WTC11 (cell line): ENCODE measurements at regions not wholly inside any gene's neighbourhood (a gene's known extent, or its start where the extent isn't known, plus 50 kb on each side); places are given as distances from the start of the nearest gene placed in this dataset.

ENCODE experiments used
- ATAC-seq: fragments of 200-7000 bp; cut with Tn5 transposase; 2 replicates; pipeline ENCODE4 v1.10.0; 2021; ENCODE audit warnings: mild to moderate bottlenecking, moderate library complexity
- CTCF ChIA-PET: fragments of 300-600 bp; sonication (Branson Sonifier 250); formaldehyde crosslinking; loops from one replicate; lab custom pipeline; 2021; ENCODE audit warnings: antibody characterized with exemption; lab: Charles Lee
- POLR2A ChIA-PET: fragments of 350-600 bp; sonication (Branson Sonifier 250); formaldehyde crosslinking; loops from one replicate; lab custom pipeline; 2021; ENCODE audit warnings: antibody characterized with exemption; lab: Charles Lee
- DNase-seq: peaks from one replicate; pipeline ENCODE4 v3.0.0; 2021; ENCODE audit warnings: low spot score
- H3K27ac Mint-ChIP-seq: 2 replicates; pipeline ENCODE4 v1.8.0; 2021; ENCODE audit warnings: mixed read lengths
- H3K27me3 Mint-ChIP-seq: 2 replicates; pipeline ENCODE4 v1.8.0; 2021; ENCODE audit warnings: low read depth, mild to moderate bottlenecking, moderate library complexity, mixed read lengths
- H3K36me3 Mint-ChIP-seq: 2 replicates; pipeline ENCODE4 v1.8.0; 2021; ENCODE audit warnings: mixed read lengths
- H3K4me1 Mint-ChIP-seq: 2 replicates; pipeline ENCODE4 v1.8.0; 2022; ENCODE audit warnings: mixed read lengths
- H3K4me3 Mint-ChIP-seq: 2 replicates; pipeline ENCODE4 v1.8.0; 2021; ENCODE audit warnings: mild to moderate bottlenecking, moderate library complexity, mixed read lengths
- H3K9me3 Mint-ChIP-seq: 2 replicates; pipeline ENCODE4 v1.8.0; 2021; ENCODE audit warnings: mixed read lengths
- EMX1 ChIP-seq: fragments of 250-450 bp; sonication (Bioruptor Pico); IDR thresholded peaks from 2 replicates; pipeline ENCODE4 v1.8.0; 2021; ENCODE audit warnings: mild to moderate bottlenecking
- FOXK1 ChIP-seq: sonication (generic); formaldehyde crosslinking; IDR thresholded peaks from 2 replicates; pipeline ENCODE4 v1.8.0; 2022; ENCODE audit warnings: mild to moderate bottlenecking, moderate library complexity, missing genetic modification reagents
- GRHL2 ChIP-seq: fragments of 250-450 bp; sonication (Bioruptor Pico); IDR thresholded peaks from 2 replicates; pipeline ENCODE4 v1.8.0; 2022; ENCODE audit warnings: mild to moderate bottlenecking, moderate library complexity; ENCODE audit not compliant: insufficient replicate concordance, severe bottlenecking
- GTF2I ChIP-seq: fragments of 250-450 bp; sonication (Bioruptor Pico); conservative IDR thresholded peaks from 2 replicates; pipeline ENCODE4 v1.4.0; 2021; ENCODE audit warnings: mild to moderate bottlenecking
- HMGA2 ChIP-seq: fragments of 250-450 bp; sonication (Bioruptor Pico); IDR thresholded peaks from 2 replicates; pipeline ENCODE4 v1.4.0; 2021; ENCODE audit warnings: mild to moderate bottlenecking, moderate library complexity
- JUN ChIP-seq: sonication (generic); formaldehyde crosslinking; IDR thresholded peaks from 2 replicates; pipeline ENCODE4 v1.8.0; 2023; ENCODE audit warnings: mild to moderate bottlenecking, missing genetic modification reagents
- SOX15 ChIP-seq: fragments of 250-450 bp; sonication (Bioruptor Pico); IDR thresholded peaks from 2 replicates; pipeline ENCODE4 v1.9.0; 2021; ENCODE audit warnings: mild to moderate bottlenecking
- TEAD4 ChIP-seq: sonication (generic); formaldehyde crosslinking; IDR thresholded peaks from 2 replicates; pipeline ENCODE4 v1.8.0; 2022; ENCODE audit warnings: mild to moderate bottlenecking, missing genetic modification reagents
- ZNF416 ChIP-seq: fragments of 250-450 bp; sonication (Bioruptor Pico); IDR thresholded peaks from 2 replicates; pipeline ENCODE4 v1.9.0; 2021; ENCODE audit warnings: mild to moderate bottlenecking, inconsistent platforms
- TF ChIP-seq, protein P1 (sequence below): sonication (generic); formaldehyde crosslinking; IDR thresholded peaks from 2 replicates; pipeline ENCODE4 v1.8.1; 2023; ENCODE audit warnings: mild to moderate bottlenecking, missing genetic modification reagents, borderline replicate concordance
- TF ChIP-seq, protein P2 (sequence below): sonication (generic); formaldehyde crosslinking; IDR thresholded peaks from 2 replicates; pipeline ENCODE4 v1.8.1; 2022; ENCODE audit warnings: low read depth, missing genetic modification reagents, borderline replicate concordance
- TF ChIP-seq, protein P3 (sequence below): sonication (generic); formaldehyde crosslinking; conservative IDR thresholded peaks from 2 replicates; pipeline ENCODE4 v1.8.1; 2022; ENCODE audit warnings: mild to moderate bottlenecking, missing genetic modification reagents
- TF ChIP-seq, protein P4 (sequence below): fragments of 250-450 bp; sonication (Bioruptor Pico); conservative IDR thresholded peaks from 2 replicates; pipeline ENCODE4 v1.9.0; 2021; ENCODE audit warnings: mild to moderate bottlenecking
- TF ChIP-seq, protein P5 (sequence below): sonication (generic); formaldehyde crosslinking; conservative IDR thresholded peaks from 2 replicates; pipeline ENCODE4 v1.8.1; 2023; ENCODE audit warnings: mild to moderate bottlenecking, low read depth, missing genetic modification reagents, moderate library complexity
- TF ChIP-seq, protein P6 (sequence below): sonication (generic); formaldehyde crosslinking; IDR thresholded peaks from 2 replicates; pipeline ENCODE4 v1.8.1; 2023; ENCODE audit warnings: mild to moderate bottlenecking, moderate library complexity, missing genetic modification reagents
- TF ChIP-seq, protein P7 (sequence below): fragments of 200-600 bp; IDR thresholded peaks from 2 replicates; pipeline ENCODE4 v1.8.0; 2022; ENCODE audit warnings: antibody characterized with exemption
- TF ChIP-seq, protein P8 (sequence below): sonication (generic); formaldehyde crosslinking; IDR thresholded peaks from 2 replicates; pipeline ENCODE4 v1.8.0; 2023; ENCODE audit warnings: missing genetic modification reagents
- TF ChIP-seq, protein P9 (sequence below): sonication (generic); formaldehyde crosslinking; IDR thresholded peaks from 2 replicates; pipeline ENCODE4 v1.8.1; 2022; ENCODE audit warnings: mild to moderate bottlenecking, missing genetic modification reagents, moderate library complexity, borderline replicate concordance

DNA sequence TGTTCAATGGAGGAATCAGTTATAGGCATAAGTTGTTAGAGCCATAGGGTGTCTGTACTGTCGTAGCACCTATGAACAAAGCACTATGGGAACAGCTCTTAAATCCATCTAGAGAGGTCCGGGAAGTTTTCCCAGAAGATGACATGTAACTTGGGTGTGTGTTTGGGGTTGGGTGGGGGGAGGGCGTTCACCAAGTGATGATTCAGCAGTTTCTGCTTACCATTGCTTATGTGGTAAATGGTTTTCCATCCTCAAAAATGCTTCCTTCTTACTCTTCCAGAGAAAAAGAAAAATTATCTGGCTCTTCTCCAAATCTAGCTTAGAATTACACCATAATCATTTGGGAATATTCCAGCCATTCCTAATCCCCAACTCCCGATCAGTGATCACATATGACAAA, 361.1 kb upstream of the ZNF521 start (continued):
- TF ChIP-seq, protein P1, sequence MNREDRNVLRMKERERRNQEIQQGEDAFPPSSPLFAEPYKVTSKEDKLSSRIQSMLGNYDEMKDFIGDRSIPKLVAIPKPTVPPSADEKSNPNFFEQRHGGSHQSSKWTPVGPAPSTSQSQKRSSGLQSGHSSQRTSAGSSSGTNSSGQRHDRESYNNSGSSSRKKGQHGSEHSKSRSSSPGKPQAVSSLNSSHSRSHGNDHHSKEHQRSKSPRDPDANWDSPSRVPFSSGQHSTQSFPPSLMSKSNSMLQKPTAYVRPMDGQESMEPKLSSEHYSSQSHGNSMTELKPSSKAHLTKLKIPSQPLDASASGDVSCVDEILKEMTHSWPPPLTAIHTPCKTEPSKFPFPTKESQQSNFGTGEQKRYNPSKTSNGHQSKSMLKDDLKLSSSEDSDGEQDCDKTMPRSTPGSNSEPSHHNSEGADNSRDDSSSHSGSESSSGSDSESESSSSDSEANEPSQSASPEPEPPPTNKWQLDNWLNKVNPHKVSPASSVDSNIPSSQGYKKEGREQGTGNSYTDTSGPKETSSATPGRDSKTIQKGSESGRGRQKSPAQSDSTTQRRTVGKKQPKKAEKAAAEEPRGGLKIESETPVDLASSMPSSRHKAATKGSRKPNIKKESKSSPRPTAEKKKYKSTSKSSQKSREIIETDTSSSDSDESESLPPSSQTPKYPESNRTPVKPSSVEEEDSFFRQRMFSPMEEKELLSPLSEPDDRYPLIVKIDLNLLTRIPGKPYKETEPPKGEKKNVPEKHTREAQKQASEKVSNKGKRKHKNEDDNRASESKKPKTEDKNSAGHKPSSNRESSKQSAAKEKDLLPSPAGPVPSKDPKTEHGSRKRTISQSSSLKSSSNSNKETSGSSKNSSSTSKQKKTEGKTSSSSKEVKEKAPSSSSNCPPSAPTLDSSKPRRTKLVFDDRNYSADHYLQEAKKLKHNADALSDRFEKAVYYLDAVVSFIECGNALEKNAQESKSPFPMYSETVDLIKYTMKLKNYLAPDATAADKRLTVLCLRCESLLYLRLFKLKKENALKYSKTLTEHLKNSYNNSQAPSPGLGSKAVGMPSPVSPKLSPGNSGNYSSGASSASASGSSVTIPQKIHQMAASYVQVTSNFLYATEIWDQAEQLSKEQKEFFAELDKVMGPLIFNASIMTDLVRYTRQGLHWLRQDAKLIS (CRISPR knock-in tag), result no peak
- no peak for TF ChIP-seq SOX15 (CRISPR knock-in tag)
- no peak for TF ChIP-seq HMGA2
- TF ChIP-seq, protein P2, sequence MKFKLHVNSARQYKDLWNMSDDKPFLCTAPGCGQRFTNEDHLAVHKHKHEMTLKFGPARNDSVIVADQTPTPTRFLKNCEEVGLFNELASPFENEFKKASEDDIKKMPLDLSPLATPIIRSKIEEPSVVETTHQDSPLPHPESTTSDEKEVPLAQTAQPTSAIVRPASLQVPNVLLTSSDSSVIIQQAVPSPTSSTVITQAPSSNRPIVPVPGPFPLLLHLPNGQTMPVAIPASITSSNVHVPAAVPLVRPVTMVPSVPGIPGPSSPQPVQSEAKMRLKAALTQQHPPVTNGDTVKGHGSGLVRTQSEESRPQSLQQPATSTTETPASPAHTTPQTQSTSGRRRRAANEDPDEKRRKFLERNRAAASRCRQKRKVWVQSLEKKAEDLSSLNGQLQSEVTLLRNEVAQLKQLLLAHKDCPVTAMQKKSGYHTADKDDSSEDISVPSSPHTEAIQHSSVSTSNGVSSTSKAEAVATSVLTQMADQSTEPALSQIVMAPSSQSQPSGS, result no peak
- TF ChIP-seq EMX1 (CRISPR knock-in tag), result no peak
- TF ChIP-seq, protein P3, sequence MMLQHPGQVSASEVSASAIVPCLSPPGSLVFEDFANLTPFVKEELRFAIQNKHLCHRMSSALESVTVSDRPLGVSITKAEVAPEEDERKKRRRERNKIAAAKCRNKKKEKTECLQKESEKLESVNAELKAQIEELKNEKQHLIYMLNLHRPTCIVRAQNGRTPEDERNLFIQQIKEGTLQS (CRISPR knock-in tag), result no peak

DNA sequence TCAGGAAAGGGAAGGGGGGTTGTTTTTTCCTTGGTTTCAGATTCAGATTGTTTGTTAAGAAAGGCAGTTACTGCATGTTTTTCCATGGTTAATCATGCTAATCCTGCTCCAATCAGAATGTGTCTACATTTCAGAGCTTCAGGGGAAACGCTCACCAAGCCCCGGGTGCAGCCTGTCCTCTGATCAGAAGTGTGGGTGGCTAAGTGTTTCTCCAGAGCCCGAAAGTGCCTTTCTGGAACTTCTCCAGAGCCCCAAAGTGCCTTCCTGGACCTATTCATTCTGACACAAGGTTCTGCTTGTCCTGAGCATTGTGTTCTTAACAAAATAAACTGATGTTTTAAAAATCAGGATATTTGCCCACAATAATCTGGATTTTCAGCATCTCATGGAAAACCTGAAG, 359.0 kb upstream of the ZNF521 start:
- CTCF ChIA-PET, result no interaction called here
- POLR2A ChIA-PET, result no interaction called here

More for the DNA sequence above, 359.0 kb upstream of the ZNF521 start:
- no peak overlapping the region for H3K27ac Mint-ChIP-seq
- ATAC-seq, result no peak
- peaks cover 15% of the 10 kb centered on the region for H3K4me1 Mint-ChIP-seq
- peaks cover 32% of the 10 kb centered on the region for H3K9me3 Mint-ChIP-seq
- no peak for DNase-seq
- peaks cover 4% of the 10 kb centered on the region for H3K27me3 Mint-ChIP-seq
- TF ChIP-seq, protein P4, sequence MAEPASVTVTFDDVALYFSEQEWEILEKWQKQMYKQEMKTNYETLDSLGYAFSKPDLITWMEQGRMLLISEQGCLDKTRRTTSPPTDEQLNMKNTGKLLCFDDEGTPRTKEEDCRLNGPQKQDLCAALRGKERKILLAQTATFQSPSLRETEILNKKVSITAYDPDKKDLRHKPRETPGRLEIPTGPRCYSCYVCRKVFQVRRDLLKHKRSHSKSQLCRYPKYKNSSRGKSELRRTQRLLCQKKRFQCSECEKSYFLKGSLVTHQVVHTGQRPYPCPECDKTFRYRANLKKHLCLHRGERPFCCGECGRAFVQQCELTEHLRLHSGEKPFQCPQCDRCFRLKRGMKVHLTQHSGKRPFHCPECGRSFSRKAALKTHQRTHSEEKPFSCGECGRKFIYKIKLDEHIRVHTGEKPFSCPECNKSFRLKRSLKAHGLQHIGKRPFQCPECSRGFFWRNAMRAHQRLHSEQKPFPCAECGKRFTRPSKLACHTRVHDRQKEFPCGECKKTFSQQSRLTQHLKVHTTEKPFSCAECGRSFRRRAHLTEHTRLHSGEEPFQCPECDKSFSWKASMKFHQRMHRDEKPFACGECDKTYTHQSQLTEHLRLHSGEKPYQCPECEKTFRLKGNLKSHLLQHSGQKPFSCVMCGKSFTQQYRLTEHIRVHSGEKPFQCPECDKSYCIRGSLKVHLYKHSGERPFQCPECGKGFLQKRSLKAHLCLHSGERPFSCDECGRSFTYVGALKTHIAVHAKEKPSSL (CRISPR knock-in tag), result no peak
- TF ChIP-seq, protein P5, sequence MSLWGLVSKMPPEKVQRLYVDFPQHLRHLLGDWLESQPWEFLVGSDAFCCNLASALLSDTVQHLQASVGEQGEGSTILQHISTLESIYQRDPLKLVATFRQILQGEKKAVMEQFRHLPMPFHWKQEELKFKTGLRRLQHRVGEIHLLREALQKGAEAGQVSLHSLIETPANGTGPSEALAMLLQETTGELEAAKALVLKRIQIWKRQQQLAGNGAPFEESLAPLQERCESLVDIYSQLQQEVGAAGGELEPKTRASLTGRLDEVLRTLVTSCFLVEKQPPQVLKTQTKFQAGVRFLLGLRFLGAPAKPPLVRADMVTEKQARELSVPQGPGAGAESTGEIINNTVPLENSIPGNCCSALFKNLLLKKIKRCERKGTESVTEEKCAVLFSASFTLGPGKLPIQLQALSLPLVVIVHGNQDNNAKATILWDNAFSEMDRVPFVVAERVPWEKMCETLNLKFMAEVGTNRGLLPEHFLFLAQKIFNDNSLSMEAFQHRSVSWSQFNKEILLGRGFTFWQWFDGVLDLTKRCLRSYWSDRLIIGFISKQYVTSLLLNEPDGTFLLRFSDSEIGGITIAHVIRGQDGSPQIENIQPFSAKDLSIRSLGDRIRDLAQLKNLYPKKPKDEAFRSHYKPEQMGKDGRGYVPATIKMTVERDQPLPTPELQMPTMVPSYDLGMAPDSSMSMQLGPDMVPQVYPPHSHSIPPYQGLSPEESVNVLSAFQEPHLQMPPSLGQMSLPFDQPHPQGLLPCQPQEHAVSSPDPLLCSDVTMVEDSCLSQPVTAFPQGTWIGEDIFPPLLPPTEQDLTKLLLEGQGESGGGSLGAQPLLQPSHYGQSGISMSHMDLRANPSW (CRISPR knock-in tag), result no peak
- TF ChIP-seq, protein P6, sequence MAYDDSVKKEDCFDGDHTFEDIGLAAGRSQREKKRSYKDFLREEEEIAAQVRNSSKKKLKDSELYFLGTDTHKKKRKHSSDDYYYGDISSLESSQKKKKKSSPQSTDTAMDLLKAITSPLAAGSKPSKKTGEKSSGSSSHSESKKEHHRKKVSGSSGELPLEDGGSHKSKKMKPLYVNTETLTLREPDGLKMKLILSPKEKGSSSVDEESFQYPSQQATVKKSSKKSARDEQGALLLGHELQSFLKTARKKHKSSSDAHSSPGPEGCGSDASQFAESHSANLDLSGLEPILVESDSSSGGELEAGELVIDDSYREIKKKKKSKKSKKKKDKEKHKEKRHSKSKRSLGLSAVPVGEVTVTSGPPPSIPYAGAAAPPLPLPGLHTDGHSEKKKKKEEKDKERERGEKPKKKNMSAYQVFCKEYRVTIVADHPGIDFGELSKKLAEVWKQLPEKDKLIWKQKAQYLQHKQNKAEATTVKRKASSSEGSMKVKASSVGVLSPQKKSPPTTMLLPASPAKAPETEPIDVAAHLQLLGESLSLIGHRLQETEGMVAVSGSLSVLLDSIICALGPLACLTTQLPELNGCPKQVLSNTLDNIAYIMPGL (CRISPR knock-in tag), result no peak
- TF ChIP-seq, protein P7, sequence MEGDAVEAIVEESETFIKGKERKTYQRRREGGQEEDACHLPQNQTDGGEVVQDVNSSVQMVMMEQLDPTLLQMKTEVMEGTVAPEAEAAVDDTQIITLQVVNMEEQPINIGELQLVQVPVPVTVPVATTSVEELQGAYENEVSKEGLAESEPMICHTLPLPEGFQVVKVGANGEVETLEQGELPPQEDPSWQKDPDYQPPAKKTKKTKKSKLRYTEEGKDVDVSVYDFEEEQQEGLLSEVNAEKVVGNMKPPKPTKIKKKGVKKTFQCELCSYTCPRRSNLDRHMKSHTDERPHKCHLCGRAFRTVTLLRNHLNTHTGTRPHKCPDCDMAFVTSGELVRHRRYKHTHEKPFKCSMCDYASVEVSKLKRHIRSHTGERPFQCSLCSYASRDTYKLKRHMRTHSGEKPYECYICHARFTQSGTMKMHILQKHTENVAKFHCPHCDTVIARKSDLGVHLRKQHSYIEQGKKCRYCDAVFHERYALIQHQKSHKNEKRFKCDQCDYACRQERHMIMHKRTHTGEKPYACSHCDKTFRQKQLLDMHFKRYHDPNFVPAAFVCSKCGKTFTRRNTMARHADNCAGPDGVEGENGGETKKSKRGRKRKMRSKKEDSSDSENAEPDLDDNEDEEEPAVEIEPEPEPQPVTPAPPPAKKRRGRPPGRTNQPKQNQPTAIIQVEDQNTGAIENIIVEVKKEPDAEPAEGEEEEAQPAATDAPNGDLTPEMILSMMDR, result no peak
- TF ChIP-seq JUN (CRISPR knock-in tag) (no peak), HMGA2 (no peak), GRHL2 (CRISPR knock-in tag) (no peak), TEAD4 (CRISPR knock-in tag) (no peak), GTF2I (no peak), ZNF416 (CRISPR knock-in tag) (no peak), FOXK1 (no peak)
- TF ChIP-seq, protein P8, sequence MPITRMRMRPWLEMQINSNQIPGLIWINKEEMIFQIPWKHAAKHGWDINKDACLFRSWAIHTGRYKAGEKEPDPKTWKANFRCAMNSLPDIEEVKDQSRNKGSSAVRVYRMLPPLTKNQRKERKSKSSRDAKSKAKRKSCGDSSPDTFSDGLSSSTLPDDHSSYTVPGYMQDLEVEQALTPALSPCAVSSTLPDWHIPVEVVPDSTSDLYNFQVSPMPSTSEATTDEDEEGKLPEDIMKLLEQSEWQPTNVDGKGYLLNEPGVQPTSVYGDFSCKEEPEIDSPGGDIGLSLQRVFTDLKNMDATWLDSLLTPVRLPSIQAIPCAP (CRISPR knock-in tag), result no peak
- TF ChIP-seq, protein P2, result no peak
- TF ChIP-seq, protein P9, sequence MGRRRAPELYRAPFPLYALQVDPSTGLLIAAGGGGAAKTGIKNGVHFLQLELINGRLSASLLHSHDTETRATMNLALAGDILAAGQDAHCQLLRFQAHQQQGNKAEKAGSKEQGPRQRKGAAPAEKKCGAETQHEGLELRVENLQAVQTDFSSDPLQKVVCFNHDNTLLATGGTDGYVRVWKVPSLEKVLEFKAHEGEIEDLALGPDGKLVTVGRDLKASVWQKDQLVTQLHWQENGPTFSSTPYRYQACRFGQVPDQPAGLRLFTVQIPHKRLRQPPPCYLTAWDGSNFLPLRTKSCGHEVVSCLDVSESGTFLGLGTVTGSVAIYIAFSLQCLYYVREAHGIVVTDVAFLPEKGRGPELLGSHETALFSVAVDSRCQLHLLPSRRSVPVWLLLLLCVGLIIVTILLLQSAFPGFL (CRISPR knock-in tag), result no peak
- no peak overlapping the region for H3K4me3 Mint-ChIP-seq
- peaks cover 17% of the 10 kb centered on the region for H3K36me3 Mint-ChIP-seq
